Esophagus muscularis mucosa (tissue), 4 donors: ENCODE measurements at regions not wholly inside any gene's neighbourhood (a gene's known extent, or its start where the extent isn't known, plus 50 kb on each side); places are given as distances from the start of the nearest gene placed in this dataset.

Source experiments
- DNase-seq: peaks from one replicate; pipeline ENCODE4 v3.0.0-alpha.2; 2017; ENCODE audit errors: extremely low spot score
- H3K27ac ChIP-seq, 4 donors: fragments of 200-600 bp; sonication (generic); replicated peaks in 1 of 4; 1 replicate in 3 of 4; 2 replicates in 1 of 4; pipeline ENCODE4 v1.5.1; 2016 to 2019; ENCODE audit warnings: mild to moderate bottlenecking in 1 of 4
- H3K27me3 ChIP-seq, 4 donors: fragments of 200-600 bp; sonication (generic); one replicate each; pipeline versions ENCODE4 v1.5.1 to v1.6.0; 2016 to 2019
- H3K36me3 ChIP-seq, 4 donors: fragments of 200-600 bp; sonication (generic); one replicate each; pipeline ENCODE4 v1.5.1; 2016 to 2019
- H3K4me1 ChIP-seq, 4 donors: fragments of 200-600 bp; sonication (generic); one replicate each; pipeline ENCODE4 v1.5.1; 2016 to 2019
- H3K4me3 ChIP-seq, 4 donors: fragments of 200-600 bp; sonication (generic); 1 replicate in 2 of 4; 2 replicates in 2 of 4; pipeline ENCODE4 v1.5.1; 2016 to 2019; ENCODE audit warnings: mild to moderate bottlenecking in 4 of 4, moderate library complexity in 1 of 4
- H3K9me3 ChIP-seq, 4 donors: fragments of 200-600 bp; sonication (generic); 1 replicate in 3 of 4; 2 replicates in 1 of 4; pipeline ENCODE4 v1.5.1; 2016 to 2019
- EP300 ChIP-seq: sonication (generic); formaldehyde crosslinking; IDR thresholded peaks from one replicate; pipeline ENCODE4 v1.6.1; 2017; ENCODE audit warnings: antibody characterized with exemption
- POLR2A ChIP-seq: fragments of 450-650 bp; IDR thresholded peaks from one replicate; pipeline ENCODE4 v1.6.1; 2017; ENCODE audit warnings: antibody characterized with exemption, moderate library complexity, mild to moderate bottlenecking, low read depth
- POLR2AphosphoS5 ChIP-seq, 2 donors: sonication (generic); formaldehyde crosslinking; IDR thresholded peaks; one replicate each; pipeline ENCODE4 v1.6.1; 2017; ENCODE audit warnings: antibody characterized with exemption in 2 of 2
- WGBS: methylation state at CpG from one replicate; pipeline ENCODE4 v1.1.5; 2018; 5-methylcytosine and 5-hydroxymethylcytosine counted together
- intact Hi-C: fragments of 100-400 bp; cut with DNase I; formaldehyde crosslinking; loops from one replicate; pipeline ENCODE4 v1.15.1; 2023
- TF ChIP-seq, protein P1 (sequence below), 3 experiments: fragments of 200-600 bp in 2 of 3; fragments of 450-650 bp in 1 of 3; sonication (generic) in 2 of 3; IDR thresholded peaks; one replicate each; pipeline ENCODE4 v1.5.1; 2017 to 2019; ENCODE audit warnings: antibody characterized with exemption in 3 of 3, mild to moderate bottlenecking in 2 of 3, moderate library complexity in 1 of 3

DNA sequence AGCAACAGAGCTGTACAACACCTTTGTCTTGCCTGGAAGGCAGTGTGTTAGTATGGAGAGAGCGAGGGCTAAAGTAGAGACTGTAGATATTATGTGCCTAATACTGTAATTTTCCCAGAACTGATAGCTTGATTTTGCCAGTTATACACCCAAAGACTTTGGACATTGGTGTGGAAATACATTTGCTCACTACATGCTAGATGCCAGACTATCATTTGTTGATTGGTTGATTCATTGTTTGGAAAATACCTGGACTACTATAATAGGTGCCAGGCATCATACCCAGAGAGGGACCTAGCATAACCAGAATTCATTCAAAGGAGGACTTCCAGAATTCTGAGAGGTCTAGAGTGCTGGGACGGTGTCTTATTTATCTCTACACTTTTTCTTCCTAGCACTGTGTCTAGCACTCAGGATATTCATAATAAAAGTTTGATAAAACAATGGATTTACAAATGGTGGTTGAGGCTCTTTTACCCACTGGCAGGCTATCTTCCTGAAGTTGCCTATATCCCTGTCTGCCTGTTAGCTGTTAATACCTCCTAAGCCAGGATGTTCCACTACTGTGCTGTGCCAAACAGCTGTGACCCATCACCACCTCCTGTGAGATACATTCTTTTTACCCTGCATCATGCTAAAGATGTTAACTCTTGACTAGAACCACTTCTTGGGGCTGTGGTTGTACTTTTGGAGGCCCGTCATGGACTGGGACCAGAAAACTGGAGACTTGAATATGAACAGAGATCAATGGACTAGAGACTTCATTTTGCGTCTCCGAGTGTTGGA lies 72.2 kb upstream of the FUCA2 start:
- no peaks in the 10 kb centered on the region for H3K36me3 ChIP-seq
- TF ChIP-seq, protein P1, sequence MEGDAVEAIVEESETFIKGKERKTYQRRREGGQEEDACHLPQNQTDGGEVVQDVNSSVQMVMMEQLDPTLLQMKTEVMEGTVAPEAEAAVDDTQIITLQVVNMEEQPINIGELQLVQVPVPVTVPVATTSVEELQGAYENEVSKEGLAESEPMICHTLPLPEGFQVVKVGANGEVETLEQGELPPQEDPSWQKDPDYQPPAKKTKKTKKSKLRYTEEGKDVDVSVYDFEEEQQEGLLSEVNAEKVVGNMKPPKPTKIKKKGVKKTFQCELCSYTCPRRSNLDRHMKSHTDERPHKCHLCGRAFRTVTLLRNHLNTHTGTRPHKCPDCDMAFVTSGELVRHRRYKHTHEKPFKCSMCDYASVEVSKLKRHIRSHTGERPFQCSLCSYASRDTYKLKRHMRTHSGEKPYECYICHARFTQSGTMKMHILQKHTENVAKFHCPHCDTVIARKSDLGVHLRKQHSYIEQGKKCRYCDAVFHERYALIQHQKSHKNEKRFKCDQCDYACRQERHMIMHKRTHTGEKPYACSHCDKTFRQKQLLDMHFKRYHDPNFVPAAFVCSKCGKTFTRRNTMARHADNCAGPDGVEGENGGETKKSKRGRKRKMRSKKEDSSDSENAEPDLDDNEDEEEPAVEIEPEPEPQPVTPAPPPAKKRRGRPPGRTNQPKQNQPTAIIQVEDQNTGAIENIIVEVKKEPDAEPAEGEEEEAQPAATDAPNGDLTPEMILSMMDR (IDR thresholded peaks at IDR 0.05), result no peak
- TF ChIP-seq POLR2AphosphoS5 (IDR thresholded peaks at IDR 0.05) (no peak), POLR2A (no peak), EP300 (no peak)
- no peaks in the 10 kb centered on the region for H3K27me3 ChIP-seq

DNA sequence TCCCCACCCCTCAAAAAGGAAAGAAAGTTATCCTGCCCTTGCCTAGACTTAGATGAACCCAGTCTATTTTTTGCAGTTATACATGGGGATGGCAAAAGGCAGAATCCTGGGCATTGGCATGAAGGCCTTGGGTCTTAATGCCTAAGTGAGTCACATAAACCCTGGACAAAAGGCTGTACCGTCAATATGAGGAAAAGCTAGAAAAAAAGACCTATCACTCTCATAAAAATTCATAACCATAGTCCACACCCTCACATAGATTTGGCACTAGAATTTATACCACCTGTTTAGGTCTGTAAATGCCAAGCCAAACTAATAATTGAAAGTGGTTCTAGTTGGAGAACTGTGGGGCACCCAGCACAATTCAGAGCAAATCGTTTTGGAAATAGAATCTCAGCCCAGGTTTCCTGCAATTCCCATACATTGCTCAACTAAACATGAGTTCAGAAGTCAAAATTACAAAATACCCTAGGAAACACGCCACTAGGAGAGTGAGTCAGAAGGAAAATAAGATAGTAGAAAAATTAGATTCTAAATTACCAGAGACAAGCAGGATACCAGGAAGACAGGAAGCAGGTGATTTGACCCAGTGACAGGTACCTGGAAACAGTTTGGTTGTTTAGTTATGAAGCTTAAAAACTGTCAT lies 70.4 kb upstream of the FUCA2 start:
- H3K27ac ChIP-seq, result no peak overlapping the region
- H3K9me3 ChIP-seq, result no peaks in the 10 kb centered on the region
- intact Hi-C loops, result no loop called here
- no peaks in the 10 kb centered on the region for H3K27me3 ChIP-seq
- peaks cover 0 to 8% (median 2%) of the 10 kb centered on the region in 4 donors for H3K4me1 ChIP-seq
- H3K4me3 ChIP-seq, result no peak overlapping the region
- 81% methylated on average over 3 of the region's 3 CpGs for WGBS
- no peak for TF ChIP-seq EP300
- TF ChIP-seq, protein P1 (IDR thresholded peaks at IDR 0.05), result no peak
- no peak for TF ChIP-seq POLR2A
- no peak for TF ChIP-seq POLR2AphosphoS5 (IDR thresholded peaks at IDR 0.05)
- no peak for DNase-seq
- no peaks in the 10 kb centered on the region for H3K36me3 ChIP-seq

More for the DNA sequence above, 72.2 kb upstream of the FUCA2 start:
- WGBS, result 92% methylated on average over 5 of the region's 5 CpGs
- Histone ChIP-seq H3K4me3 (no peak overlapping the region), H3K4me1 (peaks cover 0 to 8% (median 2%) of the 10 kb centered on the region in 4 donors), H3K27ac (no peak overlapping the region), H3K9me3 (no peaks in the 10 kb centered on the region)
- DNase-seq, result no peak
- intact Hi-C loops, result no loop called here

DNA sequence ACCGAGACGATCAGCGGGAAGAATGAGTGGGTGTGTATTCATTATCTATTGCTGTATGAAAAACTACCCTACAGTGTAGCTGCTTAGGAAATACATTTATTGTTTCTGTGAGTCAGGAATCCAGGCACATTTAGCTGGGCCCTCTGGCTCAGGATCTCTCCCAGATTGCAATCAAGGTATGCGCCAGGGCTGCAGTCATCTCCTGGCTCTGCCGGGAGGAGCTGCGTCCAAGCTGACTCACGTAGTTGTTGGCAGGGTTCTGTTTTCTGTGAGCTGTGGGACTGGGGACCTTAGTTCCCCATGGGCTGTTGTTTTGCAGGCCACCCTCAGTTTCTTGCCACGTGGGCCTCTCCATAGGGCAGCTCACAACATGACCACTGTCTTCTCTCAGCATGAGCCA lies 68.2 kb upstream of the FUCA2 start:
- H3K4me1 ChIP-seq, result peaks cover 0 to 8% (median 2%) of the 10 kb centered on the region in 4 donors
- intact Hi-C loops, result loop anchor here (5.0 kb wide), 1 partner anchor 263 kb away; the partner anchor contains the start of gene LTV1
- H3K27me3 ChIP-seq, result no peaks in the 10 kb centered on the region
- DNase-seq, result no peak
- peak; percentile 23 to 34 for TF ChIP-seq POLR2AphosphoS5 (IDR thresholded peaks at IDR 0.05)
- TF ChIP-seq, protein P1 (IDR thresholded peaks at IDR 0.05), result no peak
- no peak for TF ChIP-seq POLR2A
- no peak for TF ChIP-seq EP300
- H3K9me3 ChIP-seq, result no peaks in the 10 kb centered on the region
- H3K36me3 ChIP-seq, result no peaks in the 10 kb centered on the region
- no peak overlapping the region for H3K27ac ChIP-seq
- no peak overlapping the region for H3K4me3 ChIP-seq
- 75% methylated on average over 8 of the region's 8 CpGs for WGBS

DNA sequence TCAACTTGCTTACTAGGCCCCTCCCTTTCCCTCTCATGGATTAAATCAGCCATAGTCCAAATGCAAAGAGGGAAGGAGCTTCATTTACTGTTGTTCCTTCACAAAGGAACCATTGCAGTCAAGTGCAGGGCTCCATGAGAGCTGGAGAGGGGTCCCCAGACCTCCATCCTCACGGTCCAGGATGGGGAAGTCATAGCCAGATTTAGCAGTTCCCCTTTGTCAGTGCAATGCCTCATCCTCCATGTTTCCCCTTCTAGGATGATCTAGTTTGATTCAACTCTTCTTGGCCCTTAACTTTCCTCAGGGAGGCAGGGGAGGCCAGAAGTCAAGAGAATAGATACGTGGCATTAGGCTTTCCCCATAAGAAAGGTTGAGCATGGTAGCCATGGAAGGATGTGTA lies 66.5 kb upstream of the FUCA2 start:
- no peak for DNase-seq
- intact Hi-C loops, result loop anchor here (5.0 kb wide), 1 partner anchor 264 kb away; the partner anchor contains the start of gene LTV1
- no peak overlapping the region for H3K4me3 ChIP-seq
- peaks cover 0 to 8% (median 2%) of the 10 kb centered on the region in 4 donors for H3K4me1 ChIP-seq
- H3K27me3 ChIP-seq, result no peaks in the 10 kb centered on the region
- no peaks in the 10 kb centered on the region for H3K9me3 ChIP-seq
- no peaks in the 10 kb centered on the region for H3K36me3 ChIP-seq
- H3K27ac ChIP-seq, result no peak overlapping the region
- TF ChIP-seq EP300, result no peak
- TF ChIP-seq POLR2AphosphoS5 (IDR thresholded peaks at IDR 0.05), result no peak
- no peak for TF ChIP-seq POLR2A
- TF ChIP-seq, protein P1 (IDR thresholded peaks at IDR 0.05), result no peak
- 51% methylated on average over 2 of the region's 2 CpGs for WGBS
